ENCODE measurements at regions not wholly inside any gene's neighbourhood (a gene's known extent, or its start where the extent isn't known, plus 50 kb on each side); places are given as distances from the start of the nearest gene placed in this dataset.

DNA sequence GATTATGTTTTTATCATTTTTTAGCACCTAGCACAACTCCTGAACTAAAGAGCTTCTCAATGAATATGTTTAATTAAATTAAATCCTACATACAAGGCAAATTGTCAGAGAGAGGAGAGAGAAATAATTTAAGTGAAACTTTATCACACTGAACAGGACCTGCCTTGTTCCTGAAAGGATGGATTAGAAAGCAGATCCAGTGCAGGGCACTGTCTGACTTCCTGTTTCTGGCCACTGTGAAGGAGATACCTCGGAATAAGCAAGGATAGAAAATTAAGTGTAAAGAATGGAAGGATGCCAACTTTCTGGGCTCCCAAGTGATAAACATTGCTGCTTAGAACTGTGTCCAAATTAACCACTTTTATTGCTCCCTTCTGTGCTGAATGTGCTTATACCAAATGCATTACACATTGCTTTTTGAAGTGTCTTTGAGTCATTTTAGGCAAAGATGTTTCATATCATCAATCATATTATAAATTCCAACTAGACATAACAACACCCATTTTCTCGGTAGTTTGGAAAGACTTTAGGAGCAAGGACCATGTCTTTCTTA is 89.1 kb upstream of the SPDL1 start (continued):
- TF ChIP-seq SRSF4 (IDR thresholded peaks at IDR 0.05; ENCODE audit: low read depth, low read length, poor library complexity, severe bottlenecking) (no peak), ISX (CRISPR knock-in tag; conservative IDR thresholded peaks at IDR 0.05) (no peak), ZBTB3 (CRISPR knock-in tag; IDR thresholded peaks at IDR 0.05; ENCODE audit: borderline replicate concordance, low read depth) (no peak), ZSCAN22 (CRISPR knock-in tag; IDR thresholded peaks at IDR 0.05) (no peak)
- TF ChIP-seq, protein P1, sequence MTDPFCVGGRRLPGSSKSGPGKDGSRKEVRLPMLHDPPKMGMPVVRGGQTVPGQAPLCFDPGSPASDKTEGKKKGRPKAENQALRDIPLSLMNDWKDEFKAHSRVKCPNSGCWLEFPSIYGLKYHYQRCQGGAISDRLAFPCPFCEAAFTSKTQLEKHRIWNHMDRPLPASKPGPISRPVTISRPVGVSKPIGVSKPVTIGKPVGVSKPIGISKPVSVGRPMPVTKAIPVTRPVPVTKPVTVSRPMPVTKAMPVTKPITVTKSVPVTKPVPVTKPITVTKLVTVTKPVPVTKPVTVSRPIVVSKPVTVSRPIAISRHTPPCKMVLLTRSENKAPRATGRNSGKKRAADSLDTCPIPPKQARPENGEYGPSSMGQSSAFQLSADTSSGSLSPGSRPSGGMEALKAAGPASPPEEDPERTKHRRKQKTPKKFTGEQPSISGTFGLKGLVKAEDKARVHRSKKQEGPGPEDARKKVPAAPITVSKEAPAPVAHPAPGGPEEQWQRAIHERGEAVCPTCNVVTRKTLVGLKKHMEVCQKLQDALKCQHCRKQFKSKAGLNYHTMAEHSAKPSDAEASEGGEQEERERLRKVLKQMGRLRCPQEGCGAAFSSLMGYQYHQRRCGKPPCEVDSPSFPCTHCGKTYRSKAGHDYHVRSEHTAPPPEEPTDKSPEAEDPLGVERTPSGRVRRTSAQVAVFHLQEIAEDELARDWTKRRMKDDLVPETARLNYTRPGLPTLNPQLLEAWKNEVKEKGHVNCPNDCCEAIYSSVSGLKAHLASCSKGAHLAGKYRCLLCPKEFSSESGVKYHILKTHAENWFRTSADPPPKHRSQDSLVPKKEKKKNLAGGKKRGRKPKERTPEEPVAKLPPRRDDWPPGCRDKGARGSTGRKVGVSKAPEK (CRISPR knock-in tag; IDR thresholded peaks at IDR 0.05; ENCODE audit: borderline replicate concordance) = no peak

DNA sequence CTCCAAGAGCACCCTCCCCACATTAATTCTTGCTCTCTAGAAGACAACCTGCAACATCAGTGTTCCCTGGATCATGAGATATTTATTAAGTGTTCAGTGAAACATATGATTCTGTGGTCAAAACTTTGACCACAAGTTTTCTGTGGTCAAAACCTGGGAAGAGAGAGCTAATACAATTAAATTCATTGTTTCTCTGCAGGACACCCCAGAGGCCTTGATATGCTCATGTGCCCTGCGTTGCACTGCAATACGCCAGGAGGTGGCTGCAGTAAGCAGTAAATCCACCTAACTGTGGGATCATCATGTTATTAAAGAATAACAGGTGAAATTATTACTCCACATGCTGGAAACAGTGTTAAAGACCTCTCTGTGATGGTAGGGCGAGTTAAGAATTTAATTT is 109.3 kb upstream of the SPDL1 start:
- no peak overlapping the region for H3K4me2 ChIP-seq (ENCODE audit: low read depth, low read length)
- no peaks in the 10 kb centered on the region for H3K4me1 ChIP-seq (ENCODE audit: insufficient read depth, low read length)
- 0% methylated on average over 3 of the region's 3 CpGs for WGBS (ENCODE audit: low lambda C conversion rate)
- H2AFZ ChIP-seq (ENCODE audit: low read length) = no peak overlapping the region
- ATAC-seq (no peak), DNase-seq (ENCODE audit: low spot score) (no peak), FAIRE-seq (no peak)
- H3K27ac ChIP-seq (ENCODE audit: extremely low read length, insufficient read depth, low read length) = no peak overlapping the region
- H4K20me1 ChIP-seq (ENCODE audit: insufficient read depth, low read length) = no peaks in the 10 kb centered on the region
- peaks cover 0 to 3% of the 10 kb centered on the region in 2 experiments; a peak in 1 of 5 replicates for H3K27me3 ChIP-seq (ENCODE audit: control insufficient read depth in 1 of 2, insufficient read depth in 2 of 2, low read length in 2 of 2)
- H3K9me3 ChIP-seq (ENCODE audit: low read length) = no peaks in the 10 kb centered on the region
- TF ChIP-seq, protein P2, sequence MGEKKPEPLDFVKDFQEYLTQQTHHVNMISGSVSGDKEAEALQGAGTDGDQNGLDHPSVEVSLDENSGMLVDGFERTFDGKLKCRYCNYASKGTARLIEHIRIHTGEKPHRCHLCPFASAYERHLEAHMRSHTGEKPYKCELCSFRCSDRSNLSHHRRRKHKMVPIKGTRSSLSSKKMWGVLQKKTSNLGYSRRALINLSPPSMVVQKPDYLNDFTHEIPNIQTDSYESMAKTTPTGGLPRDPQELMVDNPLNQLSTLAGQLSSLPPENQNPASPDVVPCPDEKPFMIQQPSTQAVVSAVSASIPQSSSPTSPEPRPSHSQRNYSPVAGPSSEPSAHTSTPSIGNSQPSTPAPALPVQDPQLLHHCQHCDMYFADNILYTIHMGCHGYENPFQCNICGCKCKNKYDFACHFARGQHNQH (CRISPR knock-in tag; IDR thresholded peaks at IDR 0.05) = no peak
- TF ChIP-seq, protein P3, sequence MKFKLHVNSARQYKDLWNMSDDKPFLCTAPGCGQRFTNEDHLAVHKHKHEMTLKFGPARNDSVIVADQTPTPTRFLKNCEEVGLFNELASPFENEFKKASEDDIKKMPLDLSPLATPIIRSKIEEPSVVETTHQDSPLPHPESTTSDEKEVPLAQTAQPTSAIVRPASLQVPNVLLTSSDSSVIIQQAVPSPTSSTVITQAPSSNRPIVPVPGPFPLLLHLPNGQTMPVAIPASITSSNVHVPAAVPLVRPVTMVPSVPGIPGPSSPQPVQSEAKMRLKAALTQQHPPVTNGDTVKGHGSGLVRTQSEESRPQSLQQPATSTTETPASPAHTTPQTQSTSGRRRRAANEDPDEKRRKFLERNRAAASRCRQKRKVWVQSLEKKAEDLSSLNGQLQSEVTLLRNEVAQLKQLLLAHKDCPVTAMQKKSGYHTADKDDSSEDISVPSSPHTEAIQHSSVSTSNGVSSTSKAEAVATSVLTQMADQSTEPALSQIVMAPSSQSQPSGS (CRISPR knock-in tag; IDR thresholded peaks at IDR 0.05) = no peak
- TF ChIP-seq FOXA3 (CRISPR knock-in tag; IDR thresholded peaks at IDR 0.05) = no peak
- no peak for TF ChIP-seq ZNF772 (CRISPR knock-in tag; IDR thresholded peaks at IDR 0.05)
- no peak for TF ChIP-seq SP5 (CRISPR knock-in tag; IDR thresholded peaks at IDR 0.05; ENCODE audit: borderline replicate concordance, low read depth)
- TF ChIP-seq NFE2L1 (CRISPR knock-in tag; IDR thresholded peaks at IDR 0.05; ENCODE audit: borderline replicate concordance) = no peak
- TF ChIP-seq POLR2A (IDR thresholded peaks at IDR 0.05; ENCODE audit: insufficient read depth in 1 of 2, low read depth in 2 of 2, low read length in 2 of 2) = no peak
- CTCF ChIA-PET (ENCODE audit: low intra/inter-chr PET ratio, low total read pairs) = no interaction called here
- BruUV-seq (replicated peaks) = no TSS peak
- H3K4me3 ChIP-seq (replicated peaks in 1 of 3; ENCODE audit: insufficient read depth in 1 of 3, low read depth in 2 of 3, low read length in 3 of 3) = no peak overlapping the region
- intact Hi-C loops (cut with micrococcal nuclease; ENCODE audit: unreplicated experiment) = no loop called here
- no peaks in the 10 kb centered on the region for H3K79me2 ChIP-seq (ENCODE audit: insufficient read depth, low read length)
- no peak overlapping the region for H3K9ac ChIP-seq (ENCODE audit: insufficient read depth, low read depth, low read length)
- in situ Hi-C loops (cut with HindIII; ENCODE audit: extremely low pct_ligation_motif_present, low pct_unique_long_range_greater_than_20kb) = no loop called here
- no peaks in the 10 kb centered on the region for H3K36me3 ChIP-seq (replicated peaks in 1 of 2; ENCODE audit: control insufficient read depth in 1 of 2, insufficient read depth in 2 of 2, low read length in 2 of 2)
- POLR2A ChIA-PET = no interaction called here

All from HepG2 (cell line).